ENCODE measurements at regions not wholly inside any gene's neighbourhood (a gene's known extent, or its start where the extent isn't known, plus 50 kb on each side); places are given as distances from the start of the nearest gene placed in this dataset.

- H3K27me3 ChIP-seq (ENCODE audit: low read depth) = no peaks in the 10 kb centered on the region
- no peaks in the 10 kb centered on the region for H3K4me1 ChIP-seq
- in situ Hi-C loops (cut with MboI; ENCODE audit: low sequenced_read_pairs) = loop anchor here (5.0 kb wide), 1 partner anchor 441 kb away; no protein-coding TSS in a partner anchor
- no peaks in the 10 kb centered on the region for H3K36me3 ChIP-seq (replicated peaks)
- H3K9me3 ChIP-seq = no peaks in the 10 kb centered on the region
- no peak overlapping the region for H3K4me3 ChIP-seq
- no peak for DNase-seq (ENCODE audit: low spot score in 2 of 2)
Observed at GRCh38 chr2:37833423-37833822, 91.7 kb upstream of the RMDN2 start.

GRCh38 chr2:37836270-37836669 is 88.8 kb upstream of the RMDN2 start:
- Histone ChIP-seq H3K4me3 (no peak overlapping the region), H3K9me3 (no peaks in the 10 kb centered on the region), H3K27me3 (ENCODE audit: low read depth) (no peaks in the 10 kb centered on the region), H3K36me3 (replicated peaks) (no peaks in the 10 kb centered on the region), H3K4me1 (no peaks in the 10 kb centered on the region)
- no peak for DNase-seq (ENCODE audit: low spot score in 2 of 2)
- in situ Hi-C loops (cut with MboI; ENCODE audit: low sequenced_read_pairs) = no loop called here

GRCh38 chr2:37836711-37837110 is 88.4 kb upstream of the RMDN2 start:
- H3K9me3 ChIP-seq = no peaks in the 10 kb centered on the region
- in situ Hi-C loops (cut with MboI; ENCODE audit: low sequenced_read_pairs) = no loop called here
- no peaks in the 10 kb centered on the region for H3K4me1 ChIP-seq
- no peaks in the 10 kb centered on the region for H3K36me3 ChIP-seq (replicated peaks)
- H3K27me3 ChIP-seq (ENCODE audit: low read depth) = no peaks in the 10 kb centered on the region
- H3K4me3 ChIP-seq = no peak overlapping the region
- no peak for DNase-seq (ENCODE audit: low spot score in 2 of 2)

GRCh38 chr2:37837628-37838328 is 87.3 kb upstream of the RMDN2 start:
- H3K4me1 ChIP-seq = no peaks in the 10 kb centered on the region
- H3K27me3 ChIP-seq (ENCODE audit: low read depth) = no peaks in the 10 kb centered on the region
- H3K9me3 ChIP-seq = no peaks in the 10 kb centered on the region
- no peak for DNase-seq (ENCODE audit: low spot score in 2 of 2)
- no peaks in the 10 kb centered on the region for H3K36me3 ChIP-seq (replicated peaks)
- H3K4me3 ChIP-seq = no peak overlapping the region
- in situ Hi-C loops (cut with MboI; ENCODE audit: low sequenced_read_pairs) = no loop called here

GRCh38 chr2:37838541-37839167 is 86.4 kb upstream of the RMDN2 start:
- Histone ChIP-seq H3K4me1 (peaks cover 6% of the 10 kb centered on the region), H3K36me3 (replicated peaks) (no peaks in the 10 kb centered on the region), H3K27me3 (ENCODE audit: low read depth) (no peaks in the 10 kb centered on the region), H3K9me3 (no peaks in the 10 kb centered on the region), H3K4me3 (no peak overlapping the region)
- no peak for DNase-seq (ENCODE audit: low spot score in 2 of 2)
- in situ Hi-C loops (cut with MboI; ENCODE audit: low sequenced_read_pairs) = no loop called here

- H3K4me1 ChIP-seq = peaks cover 10% of the 10 kb centered on the region
- H3K4me3 ChIP-seq = no peak overlapping the region
- no peaks in the 10 kb centered on the region for H3K36me3 ChIP-seq (replicated peaks)
- no peaks in the 10 kb centered on the region for H3K27me3 ChIP-seq (ENCODE audit: low read depth)
- DNase-seq (ENCODE audit: low spot score in 2 of 2) = no peak
- no peaks in the 10 kb centered on the region for H3K9me3 ChIP-seq
- in situ Hi-C loops (cut with MboI; ENCODE audit: low sequenced_read_pairs) = no loop called here
Observed at GRCh38 chr2:37839991-37840390, 85.1 kb upstream of the RMDN2 start.

- H3K9me3 ChIP-seq = no peaks in the 10 kb centered on the region
- H3K4me1 ChIP-seq = peaks cover 10% of the 10 kb centered on the region
- H3K4me3 ChIP-seq = no peak overlapping the region
- in situ Hi-C loops (cut with MboI; ENCODE audit: low sequenced_read_pairs) = no loop called here
- H3K36me3 ChIP-seq (replicated peaks) = no peaks in the 10 kb centered on the region
- H3K27me3 ChIP-seq (ENCODE audit: low read depth) = no peaks in the 10 kb centered on the region
- no peak for DNase-seq (ENCODE audit: low spot score in 2 of 2)
Observed at GRCh38 chr2:37842732-37843440, 82.2 kb upstream of the RMDN2 start.

GRCh38 chr2:37843556-37843955 is 81.5 kb upstream of the RMDN2 start:
- in situ Hi-C loops (cut with MboI; ENCODE audit: low sequenced_read_pairs) = no loop called here

GRCh38 chr2:37846207-37846606 is 78.9 kb upstream of the RMDN2 start:
- in situ Hi-C loops (cut with MboI; ENCODE audit: low sequenced_read_pairs) = no loop called here

More at GRCh38 chr2:37843556-37843955, 81.5 kb upstream of the RMDN2 start:
- no peaks in the 10 kb centered on the region for H3K27me3 ChIP-seq (ENCODE audit: low read depth)
- no peaks in the 10 kb centered on the region for H3K36me3 ChIP-seq (replicated peaks)
- H3K4me3 ChIP-seq = no peak overlapping the region
- peaks cover 10% of the 10 kb centered on the region for H3K4me1 ChIP-seq
- no peaks in the 10 kb centered on the region for H3K9me3 ChIP-seq
- peak in 1 of 2 experiments; percentile 41 for DNase-seq (ENCODE audit: low spot score in 2 of 2)

GRCh38 chr2:37847792-37848191 is 77.3 kb upstream of the RMDN2 start:
- Histone ChIP-seq H3K9me3 (no peaks in the 10 kb centered on the region; the same call in 1 of the 2 replicates), H3K4me3 (no peak overlapping the region), H3K4me1 (peaks cover 10% of the 10 kb centered on the region), H3K36me3 (replicated peaks) (no peaks in the 10 kb centered on the region), H3K27me3 (ENCODE audit: low read depth) (no peaks in the 10 kb centered on the region)
- in situ Hi-C loops (cut with MboI; ENCODE audit: low sequenced_read_pairs) = no loop called here
- DNase-seq (ENCODE audit: low spot score in 2 of 2) = no peak

More at GRCh38 chr2:37846207-37846606, 78.9 kb upstream of the RMDN2 start:
- no peak overlapping the region for H3K4me3 ChIP-seq
- DNase-seq (ENCODE audit: low spot score in 2 of 2) = no peak
- H3K27me3 ChIP-seq (ENCODE audit: low read depth) = no peaks in the 10 kb centered on the region
- no peaks in the 10 kb centered on the region; the same call in 1 of the 2 replicates for H3K9me3 ChIP-seq
- no peaks in the 10 kb centered on the region for H3K36me3 ChIP-seq (replicated peaks)
- H3K4me1 ChIP-seq = peaks cover 10% of the 10 kb centered on the region

GRCh38 chr2:37848451-37848850 is 76.6 kb upstream of the RMDN2 start:
- no peaks in the 10 kb centered on the region for H3K27me3 ChIP-seq (ENCODE audit: low read depth)
- H3K4me1 ChIP-seq = peaks cover 6% of the 10 kb centered on the region
- no peak for DNase-seq (ENCODE audit: low spot score in 2 of 2)
- in situ Hi-C loops (cut with MboI; ENCODE audit: low sequenced_read_pairs) = no loop called here
- no peak overlapping the region for H3K4me3 ChIP-seq
- no peaks in the 10 kb centered on the region; the same call in 1 of the 2 replicates for H3K9me3 ChIP-seq
- H3K36me3 ChIP-seq (replicated peaks) = no peaks in the 10 kb centered on the region

- H3K4me1 ChIP-seq = no peaks in the 10 kb centered on the region
- H3K36me3 ChIP-seq (replicated peaks) = no peaks in the 10 kb centered on the region
- no peak overlapping the region for H3K4me3 ChIP-seq
- no peaks in the 10 kb centered on the region; the same call in 1 of the 2 replicates for H3K9me3 ChIP-seq
- H3K27me3 ChIP-seq (ENCODE audit: low read depth) = no peaks in the 10 kb centered on the region; the same call in 1 of the 2 replicates
- no peak for DNase-seq (ENCODE audit: low spot score in 2 of 2)
- in situ Hi-C loops (cut with MboI; ENCODE audit: low sequenced_read_pairs) = no loop called here
Observed at GRCh38 chr2:37849911-37850310, 75.2 kb upstream of the RMDN2 start.

GRCh38 chr2:37851428-37851827 is 73.7 kb upstream of the RMDN2 start:
- in situ Hi-C loops (cut with MboI; ENCODE audit: low sequenced_read_pairs) = no loop called here
- Histone ChIP-seq H3K4me3 (no peak overlapping the region), H3K27me3 (ENCODE audit: low read depth) (no peaks in the 10 kb centered on the region; the same call in 1 of the 2 replicates), H3K9me3 (no peaks in the 10 kb centered on the region; the same call in 1 of the 2 replicates), H3K36me3 (replicated peaks) (no peaks in the 10 kb centered on the region), H3K4me1 (no peaks in the 10 kb centered on the region)
- DNase-seq (ENCODE audit: low spot score in 2 of 2) = no peak

Measured in HAP-1 (cell line).